ENCODE measurements at regions not wholly inside any gene's neighbourhood (a gene's known extent, or its start where the extent isn't known, plus 50 kb on each side); places are given as distances from the start of the nearest gene placed in this dataset.
"Not testable (repeated sequence)": the region's sequence is repeated elsewhere in the genome, so short reads cannot be mapped to it uniquely, and the experiment has no call there.

DNA sequence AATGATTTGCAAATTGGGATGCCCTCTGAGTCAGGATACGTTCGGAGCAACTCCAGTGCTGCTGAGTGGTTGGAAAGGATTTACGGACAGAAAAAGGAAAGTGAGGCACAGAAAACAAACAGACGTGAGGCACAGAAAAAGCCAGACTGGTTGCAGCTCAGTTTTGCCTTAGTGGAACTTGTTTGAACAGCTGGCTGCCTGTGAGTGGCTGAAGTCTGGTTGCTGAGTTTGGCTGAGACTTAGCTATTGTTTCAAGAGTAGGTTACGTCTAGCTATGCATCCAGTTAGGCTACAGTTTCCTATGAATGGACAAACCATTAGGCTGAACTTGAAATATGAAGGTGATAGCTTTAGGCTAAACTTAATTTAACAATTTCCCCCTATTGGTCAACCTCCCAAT is 256.6 kb downstream of the VAPA start:
- Histone ChIP-seq H3K36me3 (ENCODE audit: control insufficient read depth in 2 of 2, extremely low read depth in 1 of 2, insufficient read depth in 2 of 2, low read length in 2 of 2) (no peaks in the 10 kb centered on the region), H3K79me2 (ENCODE audit: control insufficient read depth, insufficient read depth, low read length) (no peaks in the 10 kb centered on the region), H4K20me1 (ENCODE audit: control insufficient read depth, extremely low read depth, insufficient read depth, low read length) (no peaks in the 10 kb centered on the region), H3K27ac (ENCODE audit: control insufficient read depth, insufficient read depth, low read length) (no peak overlapping the region), H3K9me1 (ENCODE audit: control insufficient read depth, extremely low read depth, insufficient read depth, low read length) (no peaks in the 10 kb centered on the region), H3K4me1 (ENCODE audit: control insufficient read depth, extremely low read depth, insufficient read depth, low read length) (peaks cover 12% of the 10 kb centered on the region), H3K4me2 (ENCODE audit: control insufficient read depth, extremely low read depth, insufficient read depth, low read depth, low read length) (no peak overlapping the region), H3K4me3 (ENCODE audit: control insufficient read depth in 2 of 3, extremely low read depth in 1 of 3, insufficient read depth in 2 of 3, low read depth in 1 of 3, low read length in 3 of 3) (no peak overlapping the region), H3K27me3 (ENCODE audit: control insufficient read depth, extremely low read depth, insufficient read depth, low read length) (no peaks in the 10 kb centered on the region), H3K9me3 (ENCODE audit: control insufficient read depth, low read depth, low read length) (no peaks in the 10 kb centered on the region), H3K9ac (ENCODE audit: control insufficient read depth, extremely low read depth, insufficient read depth, low read length) (no peak overlapping the region), H2AFZ (ENCODE audit: control insufficient read depth, low read length) (no peak overlapping the region)
- FAIRE-seq, result no peak
- dilution Hi-C loops (cut with MboI; ENCODE audit: extremely low pct_ligation_motif_present, low sequenced_read_pairs), result no loop called here
- no peak for TF ChIP-seq EZH2 (IDR thresholded peaks at IDR 0.05; ENCODE audit: low read length)
- TF ChIP-seq, protein P1, sequence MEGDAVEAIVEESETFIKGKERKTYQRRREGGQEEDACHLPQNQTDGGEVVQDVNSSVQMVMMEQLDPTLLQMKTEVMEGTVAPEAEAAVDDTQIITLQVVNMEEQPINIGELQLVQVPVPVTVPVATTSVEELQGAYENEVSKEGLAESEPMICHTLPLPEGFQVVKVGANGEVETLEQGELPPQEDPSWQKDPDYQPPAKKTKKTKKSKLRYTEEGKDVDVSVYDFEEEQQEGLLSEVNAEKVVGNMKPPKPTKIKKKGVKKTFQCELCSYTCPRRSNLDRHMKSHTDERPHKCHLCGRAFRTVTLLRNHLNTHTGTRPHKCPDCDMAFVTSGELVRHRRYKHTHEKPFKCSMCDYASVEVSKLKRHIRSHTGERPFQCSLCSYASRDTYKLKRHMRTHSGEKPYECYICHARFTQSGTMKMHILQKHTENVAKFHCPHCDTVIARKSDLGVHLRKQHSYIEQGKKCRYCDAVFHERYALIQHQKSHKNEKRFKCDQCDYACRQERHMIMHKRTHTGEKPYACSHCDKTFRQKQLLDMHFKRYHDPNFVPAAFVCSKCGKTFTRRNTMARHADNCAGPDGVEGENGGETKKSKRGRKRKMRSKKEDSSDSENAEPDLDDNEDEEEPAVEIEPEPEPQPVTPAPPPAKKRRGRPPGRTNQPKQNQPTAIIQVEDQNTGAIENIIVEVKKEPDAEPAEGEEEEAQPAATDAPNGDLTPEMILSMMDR (optimal IDR thresholded peaks at IDR 0.05 in 1 of 3, IDR thresholded peaks at IDR 0.05 in 1 of 3, conservative IDR thresholded peaks at IDR 0.05 in 1 of 3; ENCODE audit: extremely low read depth in 1 of 3, insufficient read depth in 2 of 3, low read length in 3 of 3), result no peak
- DNase-seq (ENCODE audit: low read depth, low spot score), result no peak

DNA sequence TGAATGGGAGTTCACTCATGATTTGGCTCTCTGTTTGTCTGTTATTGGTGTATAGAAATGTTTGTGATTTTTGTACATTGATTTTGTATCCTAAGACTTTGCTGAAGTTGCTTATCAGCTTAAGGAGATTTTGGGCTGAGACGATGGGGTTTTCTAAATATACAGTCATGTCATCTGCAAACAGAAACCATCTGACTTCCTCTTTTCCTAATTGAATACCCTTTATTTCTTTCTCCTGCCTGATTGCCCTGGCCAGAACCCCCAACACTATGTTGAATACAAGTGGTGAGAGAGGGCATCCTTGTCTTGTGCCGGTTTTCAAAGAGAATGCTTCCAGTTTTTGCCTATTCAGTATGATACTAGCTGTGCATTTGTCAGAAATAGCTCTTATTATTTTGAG is 261.5 kb downstream of the VAPA start:
- H3K4me1 ChIP-seq (ENCODE audit: control insufficient read depth, extremely low read depth, insufficient read depth, low read length); H3K9ac ChIP-seq (ENCODE audit: control insufficient read depth, extremely low read depth, insufficient read depth, low read length); H3K9me3 ChIP-seq (ENCODE audit: control insufficient read depth, low read depth, low read length); DNase-seq (ENCODE audit: low read depth, low spot score); H3K79me2 ChIP-seq (ENCODE audit: control insufficient read depth, insufficient read depth, low read length); H3K27me3 ChIP-seq (ENCODE audit: control insufficient read depth, extremely low read depth, insufficient read depth, low read length); dilution Hi-C loops (cut with MboI; ENCODE audit: extremely low pct_ligation_motif_present, low sequenced_read_pairs); H3K36me3 ChIP-seq (ENCODE audit: control insufficient read depth in 2 of 2, extremely low read depth in 1 of 2, insufficient read depth in 2 of 2, low read length in 2 of 2); H3K4me3 ChIP-seq (ENCODE audit: control insufficient read depth in 2 of 3, extremely low read depth in 1 of 3, insufficient read depth in 2 of 3, low read depth in 1 of 3, low read length in 3 of 3); H3K4me2 ChIP-seq (ENCODE audit: control insufficient read depth, extremely low read depth, insufficient read depth, low read depth, low read length); H4K20me1 ChIP-seq (ENCODE audit: control insufficient read depth, extremely low read depth, insufficient read depth, low read length); H3K27ac ChIP-seq (ENCODE audit: control insufficient read depth, insufficient read depth, low read length); H3K9me1 ChIP-seq (ENCODE audit: control insufficient read depth, extremely low read depth, insufficient read depth, low read length); FAIRE-seq; H2AFZ ChIP-seq (ENCODE audit: control insufficient read depth, low read length): not testable (repeated sequence)

DNA sequence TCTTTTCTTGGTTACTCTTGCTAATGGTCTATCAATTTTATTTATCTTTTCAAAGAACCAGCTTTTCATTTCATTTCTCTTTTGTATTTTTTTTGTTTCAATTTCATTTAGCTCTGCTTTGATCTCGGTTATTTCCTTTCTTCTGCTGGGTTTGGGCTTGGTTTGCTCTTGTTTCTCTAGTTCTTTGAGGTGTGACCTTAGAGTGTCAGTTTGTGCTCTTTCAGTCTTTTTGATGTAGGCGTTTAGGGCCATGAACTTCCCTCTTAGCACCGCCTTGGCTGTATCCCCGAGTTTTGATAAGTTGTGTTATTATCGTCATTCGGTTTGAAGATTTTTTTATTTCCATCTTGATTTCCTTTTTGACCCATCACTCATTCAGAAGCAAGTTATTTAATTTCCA is 265.5 kb downstream of the VAPA start:
- H3K9ac ChIP-seq (ENCODE audit: control insufficient read depth, extremely low read depth, insufficient read depth, low read length); H3K36me3 ChIP-seq (ENCODE audit: control insufficient read depth in 2 of 2, extremely low read depth in 1 of 2, insufficient read depth in 2 of 2, low read length in 2 of 2); H3K4me1 ChIP-seq (ENCODE audit: control insufficient read depth, extremely low read depth, insufficient read depth, low read length); FAIRE-seq; DNase-seq (ENCODE audit: low read depth, low spot score); H4K20me1 ChIP-seq (ENCODE audit: control insufficient read depth, extremely low read depth, insufficient read depth, low read length); H3K27ac ChIP-seq (ENCODE audit: control insufficient read depth, insufficient read depth, low read length); H3K27me3 ChIP-seq (ENCODE audit: control insufficient read depth, extremely low read depth, insufficient read depth, low read length); H2AFZ ChIP-seq (ENCODE audit: control insufficient read depth, low read length); dilution Hi-C loops (cut with MboI; ENCODE audit: extremely low pct_ligation_motif_present, low sequenced_read_pairs); H3K79me2 ChIP-seq (ENCODE audit: control insufficient read depth, insufficient read depth, low read length); H3K4me3 ChIP-seq (ENCODE audit: control insufficient read depth in 2 of 3, extremely low read depth in 1 of 3, insufficient read depth in 2 of 3, low read depth in 1 of 3, low read length in 3 of 3); H3K9me3 ChIP-seq (ENCODE audit: control insufficient read depth, low read depth, low read length); H3K9me1 ChIP-seq (ENCODE audit: control insufficient read depth, extremely low read depth, insufficient read depth, low read length); H3K4me2 ChIP-seq (ENCODE audit: control insufficient read depth, extremely low read depth, insufficient read depth, low read depth, low read length): not testable (repeated sequence)

Measured in keratinocyte (primary cell).